ENCODE measurements at regions not wholly inside any gene's neighbourhood (a gene's known extent, or its start where the extent isn't known, plus 50 kb on each side); places are given as distances from the start of the nearest gene placed in this dataset.
"Not testable (repeated sequence)": the region's sequence is repeated elsewhere in the genome, so short reads cannot be mapped to it uniquely, and the experiment has no call there.

GRCh38 chr3:176262071-176262470, 935.2 kb downstream of the TBL1XR1 start:
- H3K4me1 Mint-ChIP-seq (ENCODE audit: insufficient read depth, unreplicated experiment) = peaks cover 8% of the 10 kb centered on the region
- intact Hi-C loops (cut with micrococcal nuclease) = no loop called here

GRCh38 chr3:176247191-176247590, 950.1 kb downstream of the TBL1XR1 start:
- Mint-ChIP-seq H3K36me3 (ENCODE audit: insufficient read depth, unreplicated experiment) (no peaks in the 10 kb centered on the region), H3K27ac (ENCODE audit: low read depth, unreplicated experiment) (no peak overlapping the region), H3K4me1 (ENCODE audit: insufficient read depth, unreplicated experiment) (no peaks in the 10 kb centered on the region), H3K9me3 (ENCODE audit: unreplicated experiment) (no peaks in the 10 kb centered on the region), H3K4me3 (ENCODE audit: unreplicated experiment) (no peak overlapping the region), H3K27me3 (ENCODE audit: insufficient read depth, unreplicated experiment) (no peaks in the 10 kb centered on the region)
- intact Hi-C loops (cut with micrococcal nuclease) = no loop called here
- TF ChIP-seq CTCF (IDR thresholded peaks at IDR 0.05; ENCODE audit: unreplicated experiment) = no peak
- no peak for DNase-seq (ENCODE audit: unreplicated experiment)
- POLR2A ChIA-PET = no interaction called here
- no TSS peak for BruUV-seq (replicated peaks)
- CTCF ChIA-PET = interaction anchor here (0.7 to 1.2 kb wide), 2 partner anchors 16 to 29 kb away, joined by 3 to 4 read pairs; no protein-coding TSS in a partner anchor

More at GRCh38 chr3:176262071-176262470, 935.2 kb downstream of the TBL1XR1 start:
- BruUV-seq (replicated peaks) = no TSS peak
- ChIA-PET POLR2A (no interaction called here), CTCF (no interaction called here)
- no peak for DNase-seq (ENCODE audit: unreplicated experiment)
- Mint-ChIP-seq H3K9me3 (ENCODE audit: unreplicated experiment) (peaks cover 8% of the 10 kb centered on the region), H3K27me3 (ENCODE audit: insufficient read depth, unreplicated experiment) (no peaks in the 10 kb centered on the region), H3K27ac (ENCODE audit: low read depth, unreplicated experiment) (peak overlapping the region; percentile 17), H3K36me3 (ENCODE audit: insufficient read depth, unreplicated experiment) (no peaks in the 10 kb centered on the region), H3K4me3 (ENCODE audit: unreplicated experiment) (peak overlapping the region; percentile 43)
- TF ChIP-seq CTCF (IDR thresholded peaks at IDR 0.05; ENCODE audit: unreplicated experiment) = no peak

GRCh38 chr3:176219970-176220369, 977.3 kb downstream of the TBL1XR1 start:
- CTCF ChIA-PET = interaction anchor here (0.6 kb wide), 1 partner anchor 171 kb away, joined by 3 read pairs; no protein-coding TSS in a partner anchor
- DNase-seq (ENCODE audit: unreplicated experiment) = no peak
- no peaks in the 10 kb centered on the region for H3K4me1 Mint-ChIP-seq (ENCODE audit: insufficient read depth, unreplicated experiment)
- H3K27ac Mint-ChIP-seq (ENCODE audit: low read depth, unreplicated experiment) = no peak overlapping the region
- no peak overlapping the region for H3K4me3 Mint-ChIP-seq (ENCODE audit: unreplicated experiment)
- BruUV-seq (replicated peaks) = no TSS peak
- H3K36me3 Mint-ChIP-seq (ENCODE audit: insufficient read depth, unreplicated experiment) = no peaks in the 10 kb centered on the region
- POLR2A ChIA-PET = no interaction called here
- intact Hi-C loops (cut with micrococcal nuclease) = no loop called here
- no peaks in the 10 kb centered on the region for H3K9me3 Mint-ChIP-seq (ENCODE audit: unreplicated experiment)
- no peak for TF ChIP-seq CTCF (IDR thresholded peaks at IDR 0.05; ENCODE audit: unreplicated experiment)
- H3K27me3 Mint-ChIP-seq (ENCODE audit: insufficient read depth, unreplicated experiment) = no peaks in the 10 kb centered on the region

- no TSS peak for BruUV-seq (replicated peaks)
- POLR2A ChIA-PET = no interaction called here
These were observed 982.5 kb downstream of the TBL1XR1 start for GRCh38 chr3:176214758-176215157.

GRCh38 chr3:176213314-176213713, 984.0 kb downstream of the TBL1XR1 start:
- POLR2A ChIA-PET; H3K27me3 Mint-ChIP-seq (ENCODE audit: insufficient read depth, unreplicated experiment): not testable (repeated sequence)

More at GRCh38 chr3:176214758-176215157, 982.5 kb downstream of the TBL1XR1 start:
- no peaks in the 10 kb centered on the region for H3K4me1 Mint-ChIP-seq (ENCODE audit: insufficient read depth, unreplicated experiment)
- H3K4me3 Mint-ChIP-seq (ENCODE audit: unreplicated experiment) = no peak overlapping the region
- no peak for TF ChIP-seq CTCF (IDR thresholded peaks at IDR 0.05; ENCODE audit: unreplicated experiment)
- H3K9me3 Mint-ChIP-seq (ENCODE audit: unreplicated experiment) = no peaks in the 10 kb centered on the region
- CTCF ChIA-PET = no interaction called here
- intact Hi-C loops (cut with micrococcal nuclease) = no loop called here
- DNase-seq (ENCODE audit: unreplicated experiment) = no peak
- H3K27ac Mint-ChIP-seq (ENCODE audit: low read depth, unreplicated experiment) = no peak overlapping the region
- no peaks in the 10 kb centered on the region for H3K36me3 Mint-ChIP-seq (ENCODE audit: insufficient read depth, unreplicated experiment)
- no peaks in the 10 kb centered on the region for H3K27me3 Mint-ChIP-seq (ENCODE audit: insufficient read depth, unreplicated experiment)

More at GRCh38 chr3:176213314-176213713, 984.0 kb downstream of the TBL1XR1 start:
- H3K36me3 Mint-ChIP-seq (ENCODE audit: insufficient read depth, unreplicated experiment); intact Hi-C loops (cut with micrococcal nuclease); DNase-seq (ENCODE audit: unreplicated experiment); BruUV-seq (replicated peaks); H3K4me3 Mint-ChIP-seq (ENCODE audit: unreplicated experiment); CTCF ChIA-PET; H3K9me3 Mint-ChIP-seq (ENCODE audit: unreplicated experiment); H3K4me1 Mint-ChIP-seq (ENCODE audit: insufficient read depth, unreplicated experiment); H3K27ac Mint-ChIP-seq (ENCODE audit: low read depth, unreplicated experiment): not testable (repeated sequence)

All from MCF 10A (cell line).